SKM-1 treated with dmso at 0.1 percent for 144 hours (cell line): ENCODE measurements at regions not wholly inside any gene's neighbourhood (a gene's known extent, or its start where the extent isn't known, plus 50 kb on each side); places are given as distances from the start of the nearest gene placed in this dataset.
"Not testable (repeated sequence)": the region's sequence is repeated elsewhere in the genome, so short reads cannot be mapped to it uniquely, and the experiment has no call there.

ENCODE experiments used
- DNase-seq: peaks from one replicate; lab custom pipeline; 2025; ENCODE audit not compliant: unreplicated experiment; lab: John Stamatoyannopoulos, UW

- DNase-seq: no peak
Measured at GRCh38 chr12:72863671-72864070, 591.5 kb downstream of the TRHDE start.

- no peak for DNase-seq
Measured at GRCh38 chr12:72865921-72866320, 593.8 kb downstream of the TRHDE start.

DNA sequence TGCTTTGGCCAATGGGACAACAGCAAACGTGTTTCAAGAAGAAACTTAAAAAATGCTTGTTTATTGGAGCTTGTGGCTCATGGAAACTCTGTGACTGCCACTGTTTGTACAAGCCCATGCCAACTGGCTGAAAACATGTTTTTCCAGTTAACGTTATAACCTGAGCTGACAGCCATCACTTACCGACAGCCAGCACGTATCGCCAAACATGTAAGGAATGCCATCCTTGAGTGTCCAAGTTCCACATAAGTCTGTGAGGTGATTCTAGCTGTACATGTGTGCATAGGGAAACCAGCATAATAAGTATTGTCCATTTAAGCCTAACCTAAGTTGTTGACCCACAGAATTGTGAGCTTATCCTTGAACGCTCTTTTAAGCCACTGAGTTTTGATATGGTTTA is 596.9 kb downstream of the TRHDE start:
- DNase-seq: no peak

GRCh38 chr12:72872238-72872887 is 600.2 kb downstream of the TRHDE start:
- DNase-seq: no peak

DNA sequence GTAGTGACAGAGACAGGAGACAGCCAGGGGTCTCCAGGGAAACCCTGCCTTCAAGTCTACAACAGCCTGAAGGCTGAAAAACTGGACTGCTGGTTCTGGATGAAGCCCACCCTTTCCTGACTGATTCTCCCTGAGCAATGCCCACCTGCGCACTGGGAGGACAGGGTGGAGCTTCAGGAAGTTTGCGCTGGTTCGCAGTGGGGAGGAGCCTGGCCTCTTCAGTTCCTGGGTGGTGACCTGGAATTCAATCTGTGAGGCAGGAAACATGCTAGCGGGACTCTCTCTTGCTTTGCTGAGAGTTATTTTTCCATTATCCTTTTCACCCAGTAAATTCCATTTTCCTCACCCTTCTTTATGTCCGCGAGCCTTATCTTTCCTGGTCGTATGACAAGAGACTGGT is 600.8 kb downstream of the TRHDE start:
- no peak for DNase-seq

- DNase-seq: no peak
Measured at GRCh38 chr12:72876092-72876491, 603.9 kb downstream of the TRHDE start.

- peak; percentile 25 for DNase-seq
Measured at GRCh38 chr12:72888693-72889092, 616.5 kb downstream of the TRHDE start.

- DNase-seq: no peak
Measured at GRCh38 chr12:72889791-72890190, 617.6 kb downstream of the TRHDE start.

- DNase-seq: no peak
Measured at GRCh38 chr12:72901685-72902084, 629.5 kb downstream of the TRHDE start.

GRCh38 chr12:72925716-72926115 is 653.5 kb downstream of the TRHDE start:
- DNase-seq: no peak

DNA sequence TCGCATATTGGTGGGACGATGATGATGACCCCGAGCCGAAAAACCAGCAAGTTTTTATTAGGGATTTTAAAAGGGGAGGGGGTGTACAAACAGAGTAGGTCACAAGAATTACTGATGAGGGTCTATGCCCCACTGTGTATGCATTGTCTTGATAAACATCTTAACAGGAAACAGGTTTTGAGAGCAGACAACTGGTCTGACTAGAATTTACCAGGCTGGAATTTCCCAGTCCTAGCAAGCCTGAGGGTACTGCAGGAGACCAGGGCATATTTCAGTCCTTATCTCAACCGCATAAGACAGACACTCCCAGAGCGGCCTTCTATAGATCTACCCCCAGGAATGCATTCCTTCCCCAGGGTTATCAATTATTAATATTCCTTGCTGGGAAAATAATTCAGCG is 659.7 kb downstream of the TRHDE start:
- not testable (repeated sequence) for DNase-seq

DNA sequence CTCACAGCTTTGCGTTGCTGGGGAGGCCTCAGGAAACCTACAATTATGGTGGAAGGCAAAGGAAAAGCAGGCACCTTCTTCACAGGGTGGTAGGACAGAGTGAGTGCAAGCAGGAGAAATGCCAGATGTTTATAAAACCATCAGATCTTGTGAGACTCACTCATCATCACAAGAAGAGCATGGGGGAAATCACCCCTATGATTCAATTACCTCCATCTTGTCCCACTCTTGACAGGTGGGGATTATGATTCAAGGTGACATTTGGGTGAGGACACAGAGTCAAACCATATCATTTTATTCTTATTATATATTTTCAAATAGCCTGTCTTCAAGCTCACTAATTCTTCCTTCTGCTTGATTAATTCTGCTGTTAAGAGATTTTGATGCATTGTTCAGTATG is 665.3 kb downstream of the TRHDE start:
- no peak for DNase-seq

DNA sequence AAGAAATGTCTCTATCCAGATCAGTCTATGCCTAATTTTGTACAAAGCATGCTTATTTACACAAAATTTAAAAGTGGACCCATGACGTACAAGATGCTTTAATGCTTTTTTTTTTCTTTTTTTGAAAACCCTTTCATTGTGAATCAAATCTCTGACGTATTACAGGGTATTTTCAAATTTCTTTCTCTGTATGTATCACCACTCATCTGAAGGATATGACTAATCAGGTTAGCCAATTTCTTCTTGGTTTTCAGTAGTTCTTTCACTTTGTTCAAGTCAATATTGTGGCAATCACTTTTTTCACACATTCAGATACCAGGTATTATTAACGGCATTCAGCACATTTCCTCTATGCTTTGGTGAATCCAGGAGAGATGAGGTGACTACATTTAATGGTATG is 685.3 kb downstream of the TRHDE start:
- no peak for DNase-seq

- DNase-seq: no peak
Measured at GRCh38 chr12:72966684-72967083, 694.5 kb downstream of the TRHDE start.

- peak; percentile 44 for DNase-seq
Measured at GRCh38 chr12:72974954-72975555, 702.9 kb downstream of the TRHDE start.

GRCh38 chr12:72978999-72979398 is 706.8 kb downstream of the TRHDE start:
- DNase-seq: no peak

DNA sequence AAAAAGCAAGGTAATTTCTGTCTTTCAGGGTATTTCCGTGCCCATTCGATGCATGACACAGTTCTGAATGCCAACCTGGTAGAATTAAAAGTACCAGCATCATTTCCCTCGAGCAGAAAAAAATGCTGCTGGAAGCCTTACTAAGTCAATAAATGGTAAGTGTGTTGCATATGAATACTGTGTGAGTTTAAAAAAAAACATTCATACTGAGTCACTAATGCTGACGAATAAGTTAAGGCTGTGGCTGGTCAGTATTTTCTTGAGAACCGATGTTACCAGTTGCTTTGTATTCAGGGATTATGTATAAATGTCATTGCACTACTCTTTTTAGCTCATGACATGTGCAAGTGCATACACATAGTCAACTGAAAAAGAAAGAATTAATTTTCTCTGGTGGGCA is 710.2 kb downstream of the TRHDE start:
- DNase-seq: no peak

GRCh38 chr12:72986963-72987362 is 714.8 kb downstream of the TRHDE start:
- no peak for DNase-seq

DNA sequence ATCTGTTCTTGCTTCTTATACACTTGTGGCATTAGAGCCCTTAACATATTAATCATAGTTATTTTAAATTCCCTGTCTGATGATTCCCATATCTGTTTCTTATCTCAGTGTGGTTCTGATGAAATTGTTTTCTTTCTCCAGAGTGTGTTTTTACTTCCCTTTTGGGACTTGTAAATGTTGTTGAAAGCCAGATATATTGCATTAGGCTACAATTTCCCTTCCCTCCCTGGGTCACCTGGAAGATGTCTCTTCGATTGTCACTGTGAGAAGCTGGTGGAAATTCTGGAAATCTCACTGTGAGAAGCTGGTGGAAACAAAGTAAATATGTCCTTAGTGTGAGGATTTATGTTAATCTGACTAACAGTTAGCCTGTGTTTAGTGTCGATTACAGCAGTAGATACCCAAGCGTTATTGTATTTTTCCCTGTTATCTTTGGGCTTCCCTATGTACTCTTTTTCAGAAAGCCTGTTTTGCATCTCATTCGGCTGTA is 717.3 kb downstream of the TRHDE start:
- DNase-seq: no peak

DNA sequence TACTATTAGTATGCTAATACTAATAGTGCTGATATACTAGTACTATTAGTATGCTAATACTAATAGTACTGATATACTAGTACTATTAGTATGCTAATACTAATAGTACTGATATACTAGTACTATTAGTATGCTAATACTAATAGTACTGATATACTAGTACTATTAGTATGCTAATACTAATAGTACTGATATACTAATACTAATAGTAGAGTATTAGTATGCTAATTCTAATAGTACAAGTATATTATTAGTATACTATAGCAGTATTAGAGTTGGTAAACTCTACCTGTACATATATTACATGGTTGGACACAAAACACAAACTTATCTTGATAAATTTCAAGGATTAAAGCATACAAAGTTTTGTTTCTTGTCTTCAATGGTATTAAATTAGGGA is 722.9 kb downstream of the TRHDE start:
- DNase-seq: not testable (repeated sequence)

GRCh38 chr12:72995616-72996015 is 723.4 kb downstream of the TRHDE start:
- no peak for DNase-seq

GRCh38 chr12:73001806-73002205 is 729.6 kb downstream of the TRHDE start:
- DNase-seq: not testable (repeated sequence)

- not testable (repeated sequence) for DNase-seq
Measured at GRCh38 chr12:73002504-73002903, 730.3 kb downstream of the TRHDE start.
